ENCODE measurements at regions not wholly inside any gene's neighbourhood (a gene's known extent, or its start where the extent isn't known, plus 50 kb on each side); places are given as distances from the start of the nearest gene placed in this dataset.

DNA sequence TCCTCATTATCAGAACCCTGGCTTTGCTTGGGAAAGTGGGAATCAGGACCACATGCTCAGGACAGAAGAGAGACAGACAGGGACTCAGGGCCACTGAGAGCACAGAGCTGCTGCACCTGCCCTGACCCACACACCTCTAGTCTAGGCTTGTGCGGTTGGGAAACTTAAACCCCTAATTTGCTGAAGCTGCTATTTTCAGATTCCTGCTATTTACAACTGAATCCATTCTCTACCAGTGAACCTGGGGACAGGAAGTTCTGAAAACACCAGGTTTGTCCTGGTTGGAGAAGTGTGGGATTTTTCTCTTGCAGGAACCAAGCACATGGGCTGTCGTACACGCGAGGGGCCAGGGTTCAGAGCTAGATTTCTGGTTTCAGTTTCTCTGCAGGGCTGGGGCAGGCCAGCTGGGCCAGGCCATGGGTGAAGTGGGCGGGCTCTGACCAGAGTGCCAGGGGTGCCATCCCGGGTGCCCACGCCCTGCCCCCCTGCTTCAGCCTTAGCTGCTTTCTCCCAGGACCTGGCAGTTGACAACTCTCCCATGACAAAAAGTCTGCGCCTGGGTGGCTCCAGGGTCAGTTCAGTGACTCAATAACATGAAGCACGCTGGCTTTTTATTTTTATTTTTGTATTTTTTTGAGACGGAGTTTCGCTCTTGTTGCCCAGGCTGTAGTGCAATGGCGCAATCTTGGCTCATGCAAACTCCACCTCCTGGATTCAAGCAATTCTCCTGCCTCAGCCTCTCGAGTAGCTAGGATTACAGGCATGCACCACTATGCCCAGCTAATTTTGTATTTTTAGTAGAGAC, 51.3 kb upstream of the SLC1A4 start:
- Histone ChIP-seq H3K4me1 (ENCODE audit: insufficient read depth, insufficient read length) (no peaks in the 10 kb centered on the region), H3K9ac (ENCODE audit: insufficient read length, low read depth) (no peak overlapping the region), H3K36me3 (ENCODE audit: insufficient read depth, insufficient read length, low read length) (no peaks in the 10 kb centered on the region), H3K27me3 (ENCODE audit: insufficient read depth, insufficient read length) (no peaks in the 10 kb centered on the region), H3K9me3 (ENCODE audit: insufficient read depth, low read length) (peaks cover 6% of the 10 kb centered on the region; the same call in 1 of the 2 replicates), H3K4me3 (ENCODE audit: insufficient read length, low read depth) (no peak overlapping the region)
- no peak for DNase-seq (ENCODE audit: low read depth, low spot score)
- TF ChIP-seq SUZ12 (IDR thresholded peaks at IDR 0.05; ENCODE audit: extremely low read depth, insufficient read depth, insufficient read length) (no peak), ZNF274 (IDR thresholded peaks at IDR 0.05; ENCODE audit: low read depth, low read length) (no peak), YY1 (IDR thresholded peaks at IDR 0.05; ENCODE audit: insufficient read depth, insufficient read length) (no peak)

GRCh38 chr2:64938607-64939285, 50.5 kb upstream of the SLC1A4 start:
- DNase-seq (ENCODE audit: low read depth, low spot score), result no peak
- H3K9ac ChIP-seq (ENCODE audit: insufficient read length, low read depth), result no peak overlapping the region
- H3K4me3 ChIP-seq (ENCODE audit: insufficient read length, low read depth), result no peak overlapping the region
- no peaks in the 10 kb centered on the region for H3K27me3 ChIP-seq (ENCODE audit: insufficient read depth, insufficient read length)
- H3K9me3 ChIP-seq (ENCODE audit: insufficient read depth, low read length), result peaks cover 6% of the 10 kb centered on the region; the same call in 1 of the 2 replicates
- H3K4me1 ChIP-seq (ENCODE audit: insufficient read depth, insufficient read length), result no peaks in the 10 kb centered on the region
- H3K36me3 ChIP-seq (ENCODE audit: insufficient read depth, insufficient read length, low read length), result no peaks in the 10 kb centered on the region
- TF ChIP-seq YY1 (IDR thresholded peaks at IDR 0.05; ENCODE audit: insufficient read depth, insufficient read length), result no peak
- TF ChIP-seq SUZ12 (IDR thresholded peaks at IDR 0.05; ENCODE audit: extremely low read depth, insufficient read depth, insufficient read length), result no peak
- no peak for TF ChIP-seq ZNF274 (IDR thresholded peaks at IDR 0.05; ENCODE audit: low read depth, low read length)

DNA sequence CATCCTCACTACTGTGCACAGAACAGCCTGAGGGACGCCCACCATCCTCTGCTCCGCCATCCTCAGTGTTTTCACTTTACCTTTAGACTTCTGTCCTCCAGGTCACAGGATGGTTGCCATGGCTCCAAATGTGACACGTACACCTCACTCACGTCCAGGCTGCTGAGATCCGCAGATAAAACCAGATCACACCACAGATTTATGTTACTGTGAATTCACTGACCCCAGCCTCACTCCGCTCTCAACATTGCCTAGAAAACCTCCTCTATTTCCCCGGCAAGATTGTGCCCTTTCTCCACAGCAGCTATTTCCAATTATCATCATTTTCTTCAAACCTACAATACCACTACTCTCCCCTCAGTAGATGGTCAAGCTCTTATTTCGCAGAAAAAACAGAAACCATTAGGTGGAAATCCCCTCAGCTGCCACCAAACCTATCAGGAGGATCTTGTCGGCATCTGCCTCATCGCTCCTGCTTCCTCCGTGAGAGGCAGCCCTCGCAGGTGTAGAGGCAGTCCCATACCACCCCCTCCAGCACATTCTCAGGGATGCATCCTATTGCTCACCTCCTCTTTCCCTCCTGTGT, 49.8 kb upstream of the SLC1A4 start:
- H3K4me1 ChIP-seq (ENCODE audit: insufficient read depth, insufficient read length), result no peaks in the 10 kb centered on the region
- H3K9ac ChIP-seq (ENCODE audit: insufficient read length, low read depth), result no peak overlapping the region
- TF ChIP-seq ZNF274 (IDR thresholded peaks at IDR 0.05; ENCODE audit: low read depth, low read length) (no peak), SUZ12 (IDR thresholded peaks at IDR 0.05; ENCODE audit: extremely low read depth, insufficient read depth, insufficient read length) (no peak), YY1 (IDR thresholded peaks at IDR 0.05; ENCODE audit: insufficient read depth, insufficient read length) (no peak)
- no peaks in the 10 kb centered on the region for H3K27me3 ChIP-seq (ENCODE audit: insufficient read depth, insufficient read length)
- H3K9me3 ChIP-seq (ENCODE audit: insufficient read depth, low read length), result peaks cover 6% of the 10 kb centered on the region; the same call in 1 of the 2 replicates
- no peak for DNase-seq (ENCODE audit: low read depth, low spot score)
- H3K36me3 ChIP-seq (ENCODE audit: insufficient read depth, insufficient read length, low read length), result no peaks in the 10 kb centered on the region
- H3K4me3 ChIP-seq (ENCODE audit: insufficient read length, low read depth), result no peak overlapping the region
